Small intestine (tissue), 7 donors: ENCODE measurements at regions not wholly inside any gene's neighbourhood (a gene's known extent, or its start where the extent isn't known, plus 50 kb on each side); places are given as distances from the start of the nearest gene placed in this dataset.
A peak's percentile ranks its signal among the peaks of the same experiment; 100 is the strongest.

Experiments
- DNase-seq, 2 donors: peaks; one replicate each; pipeline versions ENCODE4 v3.0.0 to v3.0.0-alpha.2; 2013
- FAIRE-seq: peaks from 2 replicates; lab custom pipeline; 2012; peaks lifted over from hg19 to GRCh38; lab: Jason Lieb, UNC
- H3K27ac ChIP-seq, 3 donors: one replicate each; pipeline ENCODE4 v1.5.1; 2013; ENCODE audit warnings: low read length in 2 of 3, mild to moderate bottlenecking in 2 of 3, control low read depth in 1 of 3, inconsistent platforms in 1 of 3, low read depth in 1 of 3, moderate library complexity in 1 of 3
- H3K27me3 ChIP-seq, 3 donors: one replicate each; pipeline ENCODE4 v1.6.1; 2013; ENCODE audit warnings: low read length in 3 of 3, inconsistent platforms in 1 of 3; ENCODE audit not compliant: control insufficient read depth in 3 of 3, insufficient read depth in 3 of 3
- H3K36me3 ChIP-seq, 3 donors: one replicate each; pipeline ENCODE4 v1.6.1; 2013; ENCODE audit warnings: low read length in 3 of 3, inconsistent platforms in 1 of 3, low read depth in 1 of 3, mild to moderate bottlenecking in 1 of 3, moderate library complexity in 1 of 3; ENCODE audit not compliant: control insufficient read depth in 3 of 3, insufficient read depth in 2 of 3
- H3K4me1 ChIP-seq, 3 donors: one replicate each; pipeline ENCODE4 v1.6.1; 2013; ENCODE audit warnings: low read length in 2 of 3, inconsistent platforms in 1 of 3, low read depth in 1 of 3, mild to moderate bottlenecking in 1 of 3, moderate library complexity in 1 of 3; ENCODE audit not compliant: control insufficient read depth in 3 of 3, insufficient read depth in 2 of 3
- H3K4me3 ChIP-seq, 3 donors: one replicate each; pipeline ENCODE4 v1.5.1; 2013; ENCODE audit warnings: low read length in 3 of 3, control low read depth in 1 of 3, inconsistent platforms in 1 of 3, low read depth in 1 of 3, mild to moderate bottlenecking in 1 of 3, moderate library complexity in 1 of 3
- H3K9me3 ChIP-seq, 2 donors: one replicate each; pipeline ENCODE4 v1.6.1; 2013; ENCODE audit warnings: low read depth in 1 of 2, low read length in 1 of 2; ENCODE audit not compliant: control insufficient read depth in 2 of 2, insufficient read depth in 1 of 2
- WGBS, 3 donors: extraction: QIAGEN DNeasy Blood & Tissue Kit; methylation state at CpG; one replicate each; pipeline ENCODE4 v1.1.7; 2013; 5-methylcytosine and 5-hydroxymethylcytosine counted together
- donor health status: healthy with polysubstance abuse.
- donor health status: control.
- donor health status: control.
- donor health status: Bipolar disorder and iron deficiency.
- donor health status: healthy.

DNA sequence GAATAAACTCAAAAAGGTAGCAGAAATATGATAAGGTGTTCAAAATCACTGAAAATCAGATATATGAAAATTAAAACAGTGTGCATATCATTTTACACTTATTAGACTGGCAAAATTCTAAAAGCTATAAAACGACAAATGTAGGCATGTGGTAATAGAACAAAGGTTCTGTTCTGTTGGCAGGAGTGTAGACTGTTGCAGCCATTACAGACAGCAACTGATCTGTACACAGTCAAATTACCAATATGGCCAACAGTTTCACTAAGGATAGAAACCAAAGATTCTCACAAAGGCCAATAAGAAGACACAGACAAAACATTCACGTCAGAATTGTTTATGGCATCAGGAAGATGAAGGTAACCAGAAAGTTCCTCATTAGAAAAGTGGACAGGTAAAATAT is 112.8 kb upstream of the PLS3 start:
- FAIRE-seq, result no peak
- DNase-seq, result no peak
- H3K36me3 ChIP-seq, result no peaks in the 10 kb centered on the region

DNA sequence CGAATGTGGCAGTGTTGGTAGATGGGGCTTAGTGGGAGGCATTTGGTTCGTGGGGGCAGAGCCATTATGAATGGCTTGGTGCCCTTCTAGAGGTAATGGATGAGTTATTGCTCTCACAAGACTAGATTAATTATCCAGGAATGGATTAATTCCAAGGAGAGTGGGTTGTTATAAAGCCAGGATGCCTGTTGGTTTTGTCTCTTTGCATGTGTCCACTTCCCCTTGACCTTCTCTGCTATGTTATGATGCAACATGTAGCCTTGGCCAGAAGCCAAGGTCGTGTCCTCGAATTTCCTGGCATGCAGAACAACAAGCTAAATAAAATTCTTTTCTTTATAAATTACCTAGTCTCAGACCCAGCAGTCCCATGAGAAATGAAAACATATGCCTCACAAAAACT is 111.2 kb upstream of the PLS3 start:
- FAIRE-seq (no peak), DNase-seq (peak in 1 of 2 donors; percentile 4)
- WGBS, 3 donors, result 24 to 39% (median 34%) methylated on average over 4 of the region's 4 CpGs
- Histone ChIP-seq H3K36me3 (no peaks in the 10 kb centered on the region), H3K4me3 (no peak overlapping the region), H3K27ac (no peak overlapping the region), H3K4me1 (no peaks in the 10 kb centered on the region), H3K27me3 (no peaks in the 10 kb centered on the region), H3K9me3 (no peaks in the 10 kb centered on the region)

More for the DNA sequence above, 112.8 kb upstream of the PLS3 start:
- Histone ChIP-seq H3K4me3 (no peak overlapping the region), H3K4me1 (no peaks in the 10 kb centered on the region), H3K27ac (no peak overlapping the region), H3K9me3 (no peaks in the 10 kb centered on the region), H3K27me3 (no peaks in the 10 kb centered on the region)
- 34 to 86% (median 53%) methylated on average over 2 of the region's 2 CpGs for WGBS, 3 donors

GRCh38 chrX:115452251-115452650 is 108.7 kb upstream of the PLS3 start:
- H3K4me3 ChIP-seq, result no peak overlapping the region
- FAIRE-seq, result no peak
- H3K27ac ChIP-seq, result no peak overlapping the region
- 33 to 71% (median 65%) methylated on average over 1 of the region's 1 CpG for WGBS, 3 donors
- no peak for DNase-seq
- H3K4me1 ChIP-seq, result no peaks in the 10 kb centered on the region
- no peaks in the 10 kb centered on the region for H3K27me3 ChIP-seq
- no peaks in the 10 kb centered on the region for H3K9me3 ChIP-seq
- no peaks in the 10 kb centered on the region for H3K36me3 ChIP-seq

DNA sequence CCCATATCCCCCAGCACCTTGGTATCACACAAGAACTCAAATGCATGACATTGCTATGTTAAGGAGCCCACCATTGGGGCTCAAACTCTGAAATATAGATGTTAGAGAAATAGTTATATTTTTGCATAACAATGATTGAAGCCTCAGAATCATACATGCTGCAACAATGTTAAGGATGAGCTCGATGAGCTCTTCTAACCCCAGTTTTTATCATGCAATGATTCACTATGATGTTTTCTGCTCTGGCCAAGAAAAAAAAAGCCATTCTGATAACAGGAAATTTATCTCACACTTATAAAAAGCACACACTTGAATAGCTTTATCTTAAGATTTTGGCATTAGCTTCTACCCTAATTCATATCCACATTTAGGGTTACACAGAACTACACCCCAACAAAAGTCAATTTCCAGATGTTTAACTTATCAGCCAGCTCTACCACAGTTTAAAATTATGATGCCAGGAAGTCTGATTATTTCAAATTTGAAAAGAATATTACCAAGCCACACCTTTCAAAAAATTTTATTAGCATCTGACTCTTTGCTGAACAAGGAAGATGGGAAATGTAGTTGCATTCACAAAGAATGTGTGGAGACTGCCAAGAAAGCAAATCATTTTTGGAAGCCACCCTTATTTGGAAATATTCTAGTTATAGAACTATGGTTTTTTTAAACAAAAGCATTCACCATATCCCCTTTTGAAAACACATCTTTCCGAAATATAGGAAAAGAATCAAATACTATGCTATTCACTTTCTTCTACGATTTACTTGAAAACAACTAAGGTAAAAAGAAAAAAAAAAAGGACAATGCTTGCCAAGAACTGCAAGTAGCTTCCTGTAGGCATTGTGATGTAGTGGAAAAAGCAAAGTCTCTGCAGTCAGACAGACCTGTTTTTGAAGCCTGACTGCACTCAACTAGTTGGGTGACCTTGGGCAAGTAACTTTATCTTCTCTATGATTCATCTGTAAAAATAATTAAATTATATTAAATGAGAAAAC is 100.8 kb upstream of the PLS3 start:
- Histone ChIP-seq H3K4me1 (no peaks in the 10 kb centered on the region), H3K27ac (no peak overlapping the region), H3K9me3 (no peaks in the 10 kb centered on the region), H3K4me3 (no peak overlapping the region), H3K36me3 (no peaks in the 10 kb centered on the region), H3K27me3 (no peaks in the 10 kb centered on the region)
- 45 to 74% (median 61%) methylated on average over 3 of the region's 3 CpGs for WGBS, 3 donors
- DNase-seq, result no peak
- no peak for FAIRE-seq

- Histone ChIP-seq H3K9me3 (no peaks in the 10 kb centered on the region), H3K27ac (no peak overlapping the region), H3K4me1 (no peaks in the 10 kb centered on the region), H3K4me3 (no peak overlapping the region), H3K27me3 (no peaks in the 10 kb centered on the region), H3K36me3 (no peaks in the 10 kb centered on the region)
- FAIRE-seq (no peak), DNase-seq (no peak)
- 62 to 82% (median 76%) methylated on average over 1 of the region's 1 CpG for WGBS, 3 donors
Observed at GRCh38 chrX:115462406-115462805, 98.6 kb upstream of the PLS3 start.

GRCh38 chrX:115467961-115468360 is 93.0 kb upstream of the PLS3 start:
- no peak overlapping the region for H3K27ac ChIP-seq
- no peak overlapping the region for H3K4me3 ChIP-seq
- no peak for DNase-seq
- H3K9me3 ChIP-seq, result no peaks in the 10 kb centered on the region
- no peaks in the 10 kb centered on the region for H3K4me1 ChIP-seq
- H3K27me3 ChIP-seq, result no peaks in the 10 kb centered on the region
- FAIRE-seq, result no peak
- no peaks in the 10 kb centered on the region for H3K36me3 ChIP-seq

GRCh38 chrX:115472131-115472530 is 88.8 kb upstream of the PLS3 start:
- 63 to 84% (median 83%) methylated on average over 3 of the region's 3 CpGs for WGBS, 3 donors
- Histone ChIP-seq H3K9me3 (no peaks in the 10 kb centered on the region), H3K4me1 (no peaks in the 10 kb centered on the region), H3K27me3 (no peaks in the 10 kb centered on the region), H3K36me3 (no peaks in the 10 kb centered on the region), H3K4me3 (no peak overlapping the region), H3K27ac (no peak overlapping the region)
- DNase-seq, result no peak
- no peak for FAIRE-seq

GRCh38 chrX:115486510-115486909 is 74.5 kb upstream of the PLS3 start:
- WGBS, 3 donors, result 70 to 84% (median 74%) methylated on average over 3 of the region's 3 CpGs
- DNase-seq, result no peak
- FAIRE-seq, result no peak
- Histone ChIP-seq H3K27ac (no peak overlapping the region), H3K9me3 (no peaks in the 10 kb centered on the region), H3K36me3 (no peaks in the 10 kb centered on the region), H3K4me1 (no peaks in the 10 kb centered on the region), H3K27me3 (no peaks in the 10 kb centered on the region), H3K4me3 (no peak overlapping the region)
